ENCODE measurements at regions not wholly inside any gene's neighbourhood (a gene's known extent, or its start where the extent isn't known, plus 50 kb on each side); places are given as distances from the start of the nearest gene placed in this dataset.

GRCh38 chr18:24611075-24611474, 150.6 kb downstream of the HRH4 start:
- DNase-seq: no peak

More at GRCh38 chr18:24611075-24611474, 150.6 kb downstream of the HRH4 start:
- Histone ChIP-seq H2AK5ac (ENCODE audit: insufficient read length, low read length) (no peak overlapping the region), H2BK20ac (ENCODE audit: low read depth, low read length, poor library complexity, severe bottlenecking) (no peak overlapping the region), H2BK15ac (ENCODE audit: low read depth, low read length) (no peak overlapping the region), H2BK120ac (ENCODE audit: low read depth, low read length, poor library complexity, severe bottlenecking) (no peak overlapping the region), H3K56ac (ENCODE audit: insufficient read length, low read depth, low read length) (no peak overlapping the region), H3K18ac (ENCODE audit: insufficient read length, low read depth, low read length) (no peak overlapping the region), H3K23ac (ENCODE audit: insufficient read length, low read depth, low read length) (no peak overlapping the region), H3K79me2 (ENCODE audit: insufficient read depth, low read length) (no peaks in the 10 kb centered on the region), H3K14ac (ENCODE audit: insufficient read depth, low read length) (no peak overlapping the region), H3K4me2 (ENCODE audit: insufficient read depth, insufficient read length, low read length) (no peak overlapping the region), H3K9me3 (ENCODE audit: control insufficient read depth, low read depth, low read length) (no peaks in the 10 kb centered on the region), H3K27me3 (ENCODE audit: insufficient read depth, low read length) (no peaks in the 10 kb centered on the region), H4K8ac (replicated peaks; ENCODE audit: insufficient read length, low read depth, low read length) (no peak overlapping the region), H3K27ac (ENCODE audit: insufficient read length, low read depth, low read length) (no peak overlapping the region), H4K91ac (ENCODE audit: insufficient read length, low read depth, low read length) (no peak overlapping the region), H4K20me1 (ENCODE audit: control insufficient read depth, insufficient read depth, insufficient read length) (no peaks in the 10 kb centered on the region), H3K9ac (ENCODE audit: extremely low read depth, insufficient read length, low read length) (no peak overlapping the region), H3K4me1 (ENCODE audit: insufficient read depth, low read length) (no peaks in the 10 kb centered on the region; the same call in 1 of the 2 replicates), H2BK12ac (ENCODE audit: insufficient read length, low read depth, low read length) (no peak overlapping the region), H2AFZ (ENCODE audit: low read length) (no peak overlapping the region), H2BK5ac (ENCODE audit: insufficient read length, low read length) (no peak overlapping the region), H4K5ac (ENCODE audit: insufficient read length, low read depth, low read length) (no peak overlapping the region), H3T11ph (ENCODE audit: low read length) (no peak overlapping the region), H3K23me2 (ENCODE audit: insufficient read length, low read depth, low read length, poor library complexity, severe bottlenecking) (no peaks in the 10 kb centered on the region), H3K79me1 (ENCODE audit: insufficient read depth, low read depth, low read length, poor library complexity, severe bottlenecking) (no peaks in the 10 kb centered on the region), H3K4ac (ENCODE audit: low read depth, low read length) (no peak overlapping the region)
- H3K27ac Mint-ChIP-seq: no peak overlapping the region
- no peak for TF ChIP-seq CTCF (conservative IDR thresholded peaks at IDR 0.05)
- H3K4me3 Mint-ChIP-seq: no peak overlapping the region
- H3K4me1 Mint-ChIP-seq: peaks cover 4 to 5% of the 10 kb centered on the region in 2 experiments; a peak in 3 of 4 replicates
- H3K36me3 Mint-ChIP-seq (ENCODE audit: insufficient read depth in 1 of 3, low read depth in 3 of 3): no peaks in the 10 kb centered on the region; a peak in 1 of 7 replicates
- no peaks in the 10 kb centered on the region for H3K9me3 Mint-ChIP-seq
- H3K27me3 Mint-ChIP-seq (ENCODE audit: low read depth): no peaks in the 10 kb centered on the region
- WGBS (ENCODE audit: extremely low coverage, insufficient read length, low lambda C conversion rate): no CpG with 5 or more reads among the region's 8 CpGs
